Kidney epithelial cell (primary cell): ENCODE measurements at regions not wholly inside any gene's neighbourhood (a gene's known extent, or its start where the extent isn't known, plus 50 kb on each side); places are given as distances from the start of the nearest gene placed in this dataset.
"Not testable (repeated sequence)": the region's sequence is repeated elsewhere in the genome, so short reads cannot be mapped to it uniquely, and the experiment has no call there.

ENCODE experiments used
- DNase-seq: peaks from one replicate; pipeline ENCODE4 v3.0.0-alpha.2; 2010; ENCODE audit warnings: low read depth
- H3K27me3 ChIP-seq: 2 replicates; pipeline ENCODE4 v1.6.0; 2011; ENCODE audit warnings: low read length; ENCODE audit not compliant: control insufficient read depth, insufficient read depth
- H3K36me3 ChIP-seq: 2 replicates; pipeline ENCODE4 v1.5.1; 2011; ENCODE audit warnings: low read length; ENCODE audit not compliant: control insufficient read depth, insufficient read depth
- H3K4me3 ChIP-seq: 2 replicates; pipeline ENCODE4 v1.5.1; 2011; ENCODE audit warnings: low read depth, mild to moderate bottlenecking, control low read depth, low read length
- CTCF ChIP-seq: IDR thresholded peaks from 2 replicates; pipeline ENCODE4 v1.5.1; 2011; ENCODE audit warnings: mild to moderate bottlenecking, moderate library complexity, low read length, control low read depth, inconsistent platforms; ENCODE audit not compliant: insufficient read depth, poor library complexity, severe bottlenecking

GRCh38 chr7:85802211-85802610 lies 615.4 kb upstream of the SEMA3D start:
- TF ChIP-seq CTCF: no peak
- DNase-seq: no peak
- Histone ChIP-seq H3K36me3 (no peaks in the 10 kb centered on the region), H3K4me3 (no peak overlapping the region), H3K27me3 (no peaks in the 10 kb centered on the region)

DNA sequence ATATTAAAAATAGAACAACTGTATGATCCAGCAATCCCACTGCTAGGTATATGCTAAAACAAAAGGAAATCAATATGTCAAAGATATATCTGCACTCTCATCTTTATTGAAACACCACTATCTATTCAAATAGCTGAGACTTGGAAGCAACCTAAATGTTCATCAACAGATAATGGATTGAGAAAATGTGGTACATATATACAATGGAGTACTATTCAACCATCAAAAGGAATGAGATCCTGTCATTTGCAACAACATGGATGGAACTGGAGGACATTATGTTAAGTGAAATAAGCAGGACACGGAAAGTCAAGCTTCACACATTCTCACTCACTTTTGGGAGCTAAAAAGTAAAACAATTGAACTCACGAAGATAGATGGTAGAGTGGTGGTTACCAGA lies 610.1 kb upstream of the SEMA3D start:
- H3K27me3 ChIP-seq: no peaks in the 10 kb centered on the region
- no peak for DNase-seq
- H3K4me3 ChIP-seq: no peak overlapping the region
- H3K36me3 ChIP-seq: no peaks in the 10 kb centered on the region
- no peak for TF ChIP-seq CTCF

DNA sequence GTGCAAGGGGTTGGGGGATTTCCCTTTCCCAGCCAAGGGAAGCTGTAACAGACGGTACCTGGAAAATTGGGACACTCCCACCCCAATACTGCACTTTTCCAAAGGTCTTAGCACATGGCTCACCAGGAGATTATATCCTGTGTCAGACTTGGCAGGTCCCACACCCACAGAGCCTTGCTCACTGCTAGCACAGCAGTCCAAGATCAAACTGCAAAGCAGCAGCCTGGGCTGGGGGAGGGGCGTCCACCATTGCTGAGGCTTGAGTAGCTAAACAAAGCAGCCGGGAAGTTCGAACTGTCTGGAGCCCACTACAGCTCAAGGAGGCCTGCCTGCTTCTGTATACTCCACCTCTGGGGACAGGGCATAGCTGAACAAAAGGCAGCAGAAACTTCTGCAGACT lies 604.2 kb upstream of the SEMA3D start:
- DNase-seq, H3K4me3 ChIP-seq, H3K27me3 ChIP-seq, H3K36me3 ChIP-seq: not testable (repeated sequence)

GRCh38 chr7:85781606-85782005 lies 594.8 kb upstream of the SEMA3D start:
- Histone ChIP-seq H3K4me3 (no peak overlapping the region), H3K27me3 (no peaks in the 10 kb centered on the region), H3K36me3 (no peaks in the 10 kb centered on the region)
- no peak for DNase-seq
- no peak for TF ChIP-seq CTCF

GRCh38 chr7:85776691-85777345 lies 590.0 kb upstream of the SEMA3D start:
- no peak for TF ChIP-seq CTCF
- no peak for DNase-seq
- no peak overlapping the region for H3K4me3 ChIP-seq
- H3K36me3 ChIP-seq: no peaks in the 10 kb centered on the region
- H3K27me3 ChIP-seq: no peaks in the 10 kb centered on the region

- H3K36me3 ChIP-seq: no peaks in the 10 kb centered on the region
Measured at GRCh38 chr7:85775431-85775830, 588.6 kb upstream of the SEMA3D start.

More at GRCh38 chr7:85775431-85775830, 588.6 kb upstream of the SEMA3D start:
- Histone ChIP-seq H3K4me3 (no peak overlapping the region), H3K27me3 (no peaks in the 10 kb centered on the region)
- no peak for DNase-seq
- no peak for TF ChIP-seq CTCF
